ENCODE measurements at regions not wholly inside any gene's neighbourhood (a gene's known extent, or its start where the extent isn't known, plus 50 kb on each side); places are given as distances from the start of the nearest gene placed in this dataset.

GRCh38 chr2:83273322-83273721 lies 1185.8 kb downstream of the SUCLG1 start:
- Histone ChIP-seq H2AFZ (ENCODE audit: low read depth, low read length) (no peak overlapping the region), H3K36me3 (ENCODE audit: control insufficient read depth, insufficient read depth, low read length) (no peaks in the 10 kb centered on the region), H3K9me1 (ENCODE audit: control insufficient read depth, insufficient read depth, low read length) (no peaks in the 10 kb centered on the region), H3K4me1 (replicated peaks in 1 of 2; ENCODE audit: control insufficient read depth in 2 of 2, insufficient read depth in 2 of 2, low read length in 2 of 2) (no peaks in the 10 kb centered on the region), H3K9me3 (replicated peaks; ENCODE audit: control insufficient read depth, insufficient read depth, low read depth, low read length) (no peaks in the 10 kb centered on the region), H3K4me3 (no peak overlapping the region), H3K27me3 (ENCODE audit: control insufficient read depth in 2 of 2, insufficient read depth in 2 of 2, low read length in 2 of 2) (no peaks in the 10 kb centered on the region), H3K79me2 (ENCODE audit: control insufficient read depth, insufficient read depth, low read length) (no peaks in the 10 kb centered on the region), H3K9ac (ENCODE audit: insufficient read depth in 1 of 2, low read depth in 2 of 2, low read length in 2 of 2) (no peak overlapping the region), H3K27ac (ENCODE audit: extremely low read depth, low read depth, low read length) (no peak overlapping the region), H4K20me1 (replicated peaks; ENCODE audit: control insufficient read depth, insufficient read depth, low read length) (no peaks in the 10 kb centered on the region), H3K4me2 (ENCODE audit: insufficient read depth, low read length) (no peak overlapping the region)
- POLR2A ChIA-PET: no interaction called here
- BruUV-seq (replicated peaks): no TSS peak
- no peak for ATAC-seq
- DNase-seq (ENCODE audit: extremely low read depth in 1 of 4, low spot score in 3 of 4): no peak
- CTCF ChIA-PET (ENCODE audit: low intra/inter-chr PET ratio): no interaction called here
- no peak for FAIRE-seq
- in situ Hi-C loops (cut with MboI): no loop called here
- intact Hi-C loops (cut with micrococcal nuclease): no loop called here
- TF ChIP-seq BACH1 (tag; IDR thresholded peaks at IDR 0.05) (no peak), NFRKB (IDR thresholded peaks at IDR 0.05; ENCODE audit: low read depth) (no peak), ZNF318 (IDR thresholded peaks at IDR 0.05; ENCODE audit: borderline replicate concordance in 1 of 2, low read depth in 1 of 2) (no peak), ZNF717 (CRISPR knock-in tag; IDR thresholded peaks at IDR 0.05) (no peak), DNMT1 (IDR thresholded peaks at IDR 0.05) (no peak), PYGO2 (tag; IDR thresholded peaks at IDR 0.05) (no peak), MTA2 (IDR thresholded peaks at IDR 0.05; ENCODE audit: low read depth) (no peak), IRF1 (CRISPR knock-in tag; IDR thresholded peaks at IDR 0.05; ENCODE audit: borderline replicate concordance) (no peak), MEIS2 (IDR thresholded peaks at IDR 0.05; ENCODE audit: partially characterized antibody) (no peak), HDAC6 (IDR thresholded peaks at IDR 0.05; ENCODE audit: low read depth, low read length) (no peak), THAP7 (CRISPR knock-in tag; IDR thresholded peaks at IDR 0.05) (no peak), EGR1 (conservative IDR thresholded peaks at IDR 0.05) (no peak), SMARCA4 (IDR thresholded peaks at IDR 0.05) (no peak), ZNF740 (CRISPR knock-in tag; IDR thresholded peaks at IDR 0.05) (no peak), ZNF740 (tag; IDR thresholded peaks at IDR 0.05) (no peak), C11orf30 (IDR thresholded peaks at IDR 0.05; ENCODE audit: low read depth) (no peak)
